ENCODE measurements at regions not wholly inside any gene's neighbourhood (a gene's known extent, or its start where the extent isn't known, plus 50 kb on each side); places are given as distances from the start of the nearest gene placed in this dataset.

GRCh38 chr1:83670909-83671565 is 327.9 kb downstream of the TTLL7 start:
- DNase-seq: no peak

- DNase-seq: no peak
Measured at GRCh38 chr1:83641796-83642443, 357.0 kb downstream of the TTLL7 start.

- DNase-seq: no peak
Measured at GRCh38 chr1:83641206-83641658, 357.7 kb downstream of the TTLL7 start.

- DNase-seq: no peak
Measured at GRCh38 chr1:83639785-83640184, 359.1 kb downstream of the TTLL7 start.

- no peak for DNase-seq
Measured at GRCh38 chr1:83637586-83637985, 361.3 kb downstream of the TTLL7 start.

- DNase-seq: no peak
Measured at GRCh38 chr1:83637009-83637408, 361.9 kb downstream of the TTLL7 start.

GRCh38 chr1:83632906-83633305 is 366.0 kb downstream of the TTLL7 start:
- DNase-seq: no peak

GRCh38 chr1:83631851-83632250 is 367.1 kb downstream of the TTLL7 start:
- no peak for DNase-seq

GRCh38 chr1:83627045-83627444 is 371.9 kb downstream of the TTLL7 start:
- DNase-seq: no peak

GRCh38 chr1:83626603-83627002 is 372.3 kb downstream of the TTLL7 start:
- no peak for DNase-seq

GRCh38 chr1:83625646-83626045 is 373.3 kb downstream of the TTLL7 start:
- no peak for DNase-seq

- DNase-seq: no peak
Measured at GRCh38 chr1:83620016-83620415, 378.9 kb downstream of the TTLL7 start.

- DNase-seq: no peak
Measured at GRCh38 chr1:83619170-83619896, 379.6 kb downstream of the TTLL7 start.

- no peak for DNase-seq
Measured at GRCh38 chr1:83617883-83618282, 381.0 kb downstream of the TTLL7 start.

- no peak for DNase-seq
Measured at GRCh38 chr1:83615370-83615769, 383.6 kb downstream of the TTLL7 start.

- DNase-seq: no peak
Measured at GRCh38 chr1:83606416-83606955, 392.4 kb downstream of the TTLL7 start.

GRCh38 chr1:83596331-83596730 is 402.6 kb downstream of the TTLL7 start:
- DNase-seq: no peak

- no peak for DNase-seq
Measured at GRCh38 chr1:83593073-83593472, 405.9 kb downstream of the TTLL7 start.

- DNase-seq: no peak
Measured at GRCh38 chr1:83588140-83588539, 410.8 kb downstream of the TTLL7 start.

GRCh38 chr1:83583351-83584014 is 415.4 kb downstream of the TTLL7 start:
- no peak for DNase-seq

GRCh38 chr1:83581747-83582146 is 417.2 kb downstream of the TTLL7 start:
- DNase-seq: no peak

- no peak for DNase-seq
Measured at GRCh38 chr1:83574791-83575190, 424.1 kb downstream of the TTLL7 start.

GRCh38 chr1:83573776-83574175 is 425.2 kb downstream of the TTLL7 start:
- DNase-seq: no peak

All from inflammatory macrophage treated with lipopolysaccharide for 4 hours (primary cell).